Left renal cortex interstitium (tissue), 4 donors: ENCODE measurements at regions not wholly inside any gene's neighbourhood (a gene's known extent, or its start where the extent isn't known, plus 50 kb on each side); places are given as distances from the start of the nearest gene placed in this dataset.

Experiments used
- DNase-seq, 4 donors: peaks; one replicate each; pipeline ENCODE4 v3.0.0-alpha.2; 2013; ENCODE audit warnings: low read depth in 4 of 4, low spot score in 2 of 4, missing footprints in 1 of 4

DNA sequence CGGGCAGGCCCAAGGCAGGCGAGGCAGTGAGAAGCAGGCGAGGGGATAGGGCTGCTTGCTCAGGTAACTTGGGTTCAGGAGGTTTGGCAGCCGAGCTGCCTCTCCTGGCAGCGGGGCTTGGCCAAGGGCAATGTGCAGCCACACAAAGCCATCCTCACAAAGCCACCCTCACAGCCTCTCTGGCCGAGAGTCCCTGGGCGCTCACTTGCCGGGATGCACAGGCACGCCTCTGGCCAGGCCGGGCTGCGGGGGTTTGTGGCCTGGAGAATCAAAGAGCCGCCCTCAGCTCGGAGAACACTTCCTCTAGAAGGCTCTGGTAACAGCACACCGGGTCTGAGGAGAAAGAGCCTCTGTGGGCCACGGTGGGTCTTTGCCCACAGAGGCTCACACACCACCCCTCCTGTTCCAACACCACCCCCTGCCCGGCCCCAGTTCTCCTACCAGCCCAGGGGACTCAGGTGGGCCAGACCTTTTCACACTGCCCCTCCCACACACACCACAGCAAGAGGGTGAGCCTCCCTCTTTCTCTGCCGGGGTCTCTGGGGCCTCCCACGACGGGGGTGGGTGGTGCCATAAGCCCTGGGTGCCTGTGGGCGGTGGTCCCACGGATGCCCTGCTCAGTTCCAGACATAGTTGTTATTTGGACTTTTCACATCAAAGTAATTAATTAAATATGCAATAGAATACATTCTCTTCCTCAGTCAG, 186.9 kb downstream of the ZFP36L2 start:
- DNase-seq: no peak

DNA sequence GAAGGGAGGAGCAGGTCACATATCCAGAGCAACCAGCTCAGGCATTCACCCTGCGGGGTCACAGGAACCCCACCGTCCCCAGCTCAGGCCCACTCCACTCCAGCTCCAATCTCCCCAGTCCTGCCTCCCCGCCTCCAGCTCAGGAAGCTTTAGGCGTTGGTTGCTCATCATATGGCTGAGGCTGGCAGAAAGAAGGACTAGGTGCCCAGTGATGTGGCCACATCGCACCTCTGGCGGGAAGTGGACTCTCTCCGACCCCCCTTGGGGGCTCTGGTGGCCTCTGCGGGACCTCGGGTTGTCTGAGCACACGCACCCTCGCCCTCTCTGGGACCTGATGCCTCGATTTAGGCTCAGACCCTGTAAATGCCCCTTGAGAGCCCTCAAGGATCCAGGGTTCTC, 187.7 kb downstream of the ZFP36L2 start:
- DNase-seq: no peak

DNA sequence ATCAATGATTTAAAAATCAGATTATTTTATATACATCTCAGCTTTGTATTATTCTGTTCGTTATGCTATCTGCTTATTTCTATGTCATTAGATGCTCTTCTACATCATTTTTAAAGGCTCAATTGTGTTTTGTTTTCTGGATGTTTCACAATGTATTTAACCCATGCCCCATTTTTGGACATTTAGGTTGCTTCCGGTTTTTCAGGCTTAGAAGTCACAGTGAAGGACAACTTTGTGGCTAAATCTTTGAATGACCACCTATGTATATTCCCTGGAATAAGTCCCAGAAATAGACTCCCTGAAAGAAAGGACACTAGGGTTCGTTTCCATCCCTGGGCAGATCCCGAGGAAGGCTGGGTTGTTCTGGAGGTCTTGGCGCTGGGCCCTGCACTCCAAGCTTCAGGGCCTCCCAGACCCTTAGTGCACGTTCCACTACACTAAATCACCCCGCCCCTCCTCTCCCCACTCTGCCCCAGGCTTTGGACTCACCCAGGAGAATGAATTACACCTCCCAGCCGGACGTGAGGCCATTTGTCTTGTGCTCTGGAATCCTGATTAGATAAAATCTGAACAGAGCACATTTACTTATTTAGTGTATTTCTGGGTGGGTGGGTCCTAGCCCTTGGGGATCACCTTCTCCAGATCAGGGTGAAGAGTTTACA, 188.2 kb downstream of the ZFP36L2 start:
- DNase-seq: peak in 2 of 4 donors; percentile 53 to 76

GRCh38 chr2:43035922-43036321, 190.5 kb downstream of the ZFP36L2 start:
- no peak for DNase-seq

DNA sequence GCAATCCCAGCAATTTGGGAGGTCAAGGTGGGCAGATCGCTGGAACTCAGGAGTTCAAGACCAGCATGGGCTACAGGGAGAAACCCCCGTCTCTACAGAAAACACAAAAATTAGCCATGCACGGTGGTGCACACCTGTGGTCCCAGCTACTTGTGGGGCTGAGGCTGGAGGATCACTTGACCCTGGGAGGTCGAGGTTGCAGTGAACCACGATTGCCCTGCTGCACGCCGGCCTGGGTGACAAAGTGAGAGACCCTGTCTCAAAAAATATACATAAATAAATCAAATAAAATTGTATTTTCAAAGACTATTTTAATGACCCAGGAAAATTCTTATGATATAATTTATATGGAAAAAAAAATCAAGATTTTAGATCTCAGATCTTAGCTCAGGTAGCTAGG, 191.5 kb downstream of the ZFP36L2 start:
- DNase-seq: no peak

GRCh38 chr2:43034242-43034619, 192.2 kb downstream of the ZFP36L2 start:
- no peak for DNase-seq

GRCh38 chr2:43033466-43034241, 192.8 kb downstream of the ZFP36L2 start:
- no peak for DNase-seq

DNA sequence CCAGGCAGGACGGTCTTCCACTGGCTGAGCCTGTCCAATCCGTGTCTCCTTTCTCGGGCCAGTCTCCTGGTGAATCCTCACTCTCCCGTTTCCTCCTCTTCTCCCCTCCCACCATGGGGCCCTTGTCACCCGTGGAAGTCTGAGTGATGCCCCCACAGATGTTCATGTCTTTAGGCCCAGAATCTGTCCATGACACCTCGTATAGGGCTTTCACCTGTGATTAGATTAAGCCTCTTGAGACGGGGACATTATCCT, 193.5 kb downstream of the ZFP36L2 start:
- DNase-seq: no peak

DNA sequence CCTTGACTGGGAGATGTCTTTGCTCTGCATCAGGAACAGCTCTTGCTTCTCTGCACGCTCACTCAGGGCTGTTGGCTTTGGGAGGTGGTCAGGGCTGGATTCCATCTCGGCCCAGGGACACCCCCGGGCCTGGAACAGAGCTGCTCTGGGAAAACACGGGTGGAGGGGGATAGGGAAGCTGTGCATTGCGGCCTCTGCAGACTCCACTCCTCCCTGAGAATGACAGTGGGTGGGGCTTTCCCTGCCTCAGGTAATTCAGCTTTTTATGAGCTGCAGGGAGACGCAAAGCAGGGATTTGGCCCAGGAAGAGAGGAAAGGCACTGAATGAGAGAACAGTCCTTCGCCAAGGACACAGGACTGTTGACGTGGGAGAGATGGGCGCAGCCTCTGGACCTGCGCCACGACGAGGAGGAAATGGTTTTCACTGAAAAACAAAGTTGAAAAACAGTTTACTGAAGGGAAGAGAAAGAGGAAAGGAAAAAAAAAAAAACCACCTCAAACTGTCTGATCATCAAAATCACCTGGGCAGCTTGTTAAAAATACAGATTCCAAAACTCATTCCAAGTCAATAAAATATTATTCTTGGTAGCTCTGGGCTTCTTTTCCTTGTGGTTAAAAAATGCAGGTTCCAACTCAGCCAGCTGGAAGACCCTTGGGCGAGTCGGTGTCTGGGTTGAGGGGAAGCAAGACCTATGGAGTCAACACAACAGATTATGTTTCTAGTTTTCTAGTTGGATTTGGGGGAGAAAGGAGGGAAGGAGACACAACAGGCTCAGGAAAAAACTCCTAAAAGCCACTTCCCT, 194.0 kb downstream of the ZFP36L2 start:
- DNase-seq: no peak

DNA sequence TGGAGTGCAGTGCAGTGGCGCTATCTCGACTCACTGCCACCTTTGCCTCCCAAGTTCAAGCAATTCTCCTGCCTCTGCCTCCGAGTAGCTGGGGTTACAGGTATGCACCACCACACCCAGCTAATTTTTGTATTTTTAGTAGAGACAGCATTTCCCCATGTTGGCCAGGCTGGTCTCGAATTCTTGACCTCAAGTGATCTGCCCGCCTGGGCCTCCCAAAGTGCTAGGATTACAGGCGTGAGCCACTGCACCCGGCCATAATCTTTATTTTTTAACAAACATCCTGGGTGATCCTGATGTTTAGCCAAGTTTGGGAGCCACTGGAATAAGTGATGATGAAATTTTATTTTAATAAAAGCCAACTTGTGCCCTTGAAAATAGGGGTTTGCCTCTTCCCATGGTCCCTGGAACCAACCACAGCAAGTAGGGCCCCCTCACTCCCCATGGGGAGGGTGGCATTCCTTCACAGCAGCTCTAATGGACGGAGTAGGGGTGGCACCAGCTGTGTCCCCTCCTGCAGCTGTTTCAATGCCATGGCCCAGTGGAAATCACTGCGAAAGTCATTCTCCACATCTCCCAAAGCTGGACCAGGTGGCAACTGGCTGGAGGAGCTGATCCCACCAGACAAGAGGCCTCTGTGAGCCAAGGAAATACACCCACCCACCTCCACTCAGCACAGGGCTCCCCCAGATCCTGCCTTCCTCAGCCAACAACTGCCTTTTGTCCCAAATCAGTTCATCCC, 194.8 kb downstream of the ZFP36L2 start:
- no peak for DNase-seq

- no peak for DNase-seq
Observed at GRCh38 chr2:43030551-43031307, 195.7 kb downstream of the ZFP36L2 start.

- no peak for DNase-seq
Observed at GRCh38 chr2:43029186-43029585, 197.2 kb downstream of the ZFP36L2 start.

GRCh38 chr2:43028188-43028587, 198.2 kb downstream of the ZFP36L2 start:
- DNase-seq: no peak

GRCh38 chr2:43027097-43027873, 199.1 kb downstream of the ZFP36L2 start:
- DNase-seq: no peak

GRCh38 chr2:43026426-43027096, 199.8 kb downstream of the ZFP36L2 start:
- no peak for DNase-seq

- DNase-seq: no peak
Observed at GRCh38 chr2:43025709-43026295, 200.6 kb downstream of the ZFP36L2 start.

DNA sequence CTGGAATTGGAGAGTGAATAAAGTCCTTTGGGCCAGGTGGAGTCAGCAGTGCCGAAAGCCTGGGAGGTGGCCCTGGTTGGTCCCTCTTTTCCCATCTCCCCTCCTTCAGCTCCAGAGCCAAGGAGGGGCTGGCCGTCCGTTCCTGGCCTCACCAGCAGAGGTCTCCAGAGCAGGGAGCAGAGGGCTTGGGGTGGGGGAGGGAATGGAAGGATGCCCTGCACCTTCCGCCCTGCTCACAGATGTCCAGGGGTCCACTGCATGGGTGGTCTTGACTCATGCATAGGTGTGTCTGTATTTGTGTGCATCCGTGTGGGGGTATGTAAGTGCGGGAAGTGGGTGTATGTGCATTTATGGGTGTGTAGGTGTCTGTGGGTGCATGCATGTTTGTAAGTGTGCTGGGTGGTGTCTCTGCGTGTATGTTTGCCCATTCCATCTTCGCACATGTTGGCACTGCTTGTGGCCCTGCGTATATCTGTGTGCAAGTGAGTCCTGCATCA, 201.8 kb downstream of the ZFP36L2 start:
- DNase-seq: no peak
